Heart left ventricle (tissue), 13 donors: ENCODE measurements at regions not wholly inside any gene's neighbourhood (a gene's known extent, or its start where the extent isn't known, plus 50 kb on each side); places are given as distances from the start of the nearest gene placed in this dataset.

Experiments used
- POLR2A ChIP-seq, 2 donors: fragments of 450-650 bp; IDR thresholded peaks; one replicate each; pipeline ENCODE4 v1.6.1; 2017; ENCODE audit warnings: antibody characterized with exemption in 2 of 2, mild to moderate bottlenecking in 2 of 2, moderate library complexity in 2 of 2
- TF ChIP-seq, protein P1 (sequence below), 12 donors: fragments of 200-600 bp; sonication (generic) in 4 of 12; IDR thresholded peaks; one replicate each; pipeline versions ENCODE4 v1.5.0 to v1.8.0; 2018 to 2022; ENCODE audit warnings: antibody characterized with exemption in 12 of 12, mild to moderate bottlenecking in 5 of 12
- donor health status: ischemic (EF 13 %, LVEDD 7.1; RV severe dilation, severe dysfunction).
- donor health status: DM: no; HTN: yes; CAD: no.
- donor health status: DM: no; HTN: no; CAD: no.
- donor health status: ischemic (EF 25% LVEDD 6.9; RV normal size, moderate dysfunction).
- donor health status: ischemic (EF 25% LVEDD 5.7; RV mildly dilated, moderate dysfunction).
- donor health status: ischemic (EF 35%, LVEDD 5.7; RV mildly dilated, moderate dysfunction).
- donor health status: nonischemic (EF 11% LVEDD 7.7; RV severe dilation, severe dysfunction).
- donor health status: DM: yes; HTN: yes; CAD: no.
- donor health status: PGD.
- donor health status: ischemic (EF 29% LVEDD 5.4; RV normal size, mild dysfunction).
- donor health status: nonischemic (EF 23%, LVEDD 6.1; RV moderate dilation, normal function).

DNA sequence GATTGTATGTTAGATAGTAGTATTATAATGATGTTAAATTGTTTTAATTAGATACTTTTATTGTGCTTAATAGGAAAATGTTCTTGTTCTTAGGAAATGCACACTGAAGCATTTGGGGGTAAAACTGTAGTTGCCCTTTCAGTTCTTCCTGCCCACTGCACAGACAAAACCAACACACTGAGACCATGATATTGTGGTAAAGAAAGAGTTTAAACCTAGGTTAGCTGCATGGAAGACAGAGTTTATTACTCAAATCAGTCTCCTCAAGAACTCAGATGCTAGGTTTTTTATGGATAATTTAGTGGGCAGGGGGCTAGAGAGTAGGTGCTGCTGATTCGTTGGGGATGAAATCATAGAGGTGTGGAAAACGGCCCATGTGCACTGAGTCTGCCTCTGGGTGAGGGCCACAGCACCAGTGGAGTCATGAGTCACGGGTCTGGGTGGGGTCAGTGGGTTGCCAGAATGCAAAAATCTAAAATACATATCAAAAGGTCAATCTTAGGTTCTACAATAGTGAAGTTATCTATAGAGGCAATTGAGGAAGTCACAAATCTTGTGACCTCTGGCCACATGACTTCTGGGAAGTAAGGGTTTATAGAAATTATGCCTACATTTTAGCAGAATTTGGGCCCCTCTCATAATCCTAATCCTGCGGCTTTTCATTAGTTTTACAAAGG is 124.8 kb upstream of the FOXN2 start:
- TF ChIP-seq, protein P1, sequence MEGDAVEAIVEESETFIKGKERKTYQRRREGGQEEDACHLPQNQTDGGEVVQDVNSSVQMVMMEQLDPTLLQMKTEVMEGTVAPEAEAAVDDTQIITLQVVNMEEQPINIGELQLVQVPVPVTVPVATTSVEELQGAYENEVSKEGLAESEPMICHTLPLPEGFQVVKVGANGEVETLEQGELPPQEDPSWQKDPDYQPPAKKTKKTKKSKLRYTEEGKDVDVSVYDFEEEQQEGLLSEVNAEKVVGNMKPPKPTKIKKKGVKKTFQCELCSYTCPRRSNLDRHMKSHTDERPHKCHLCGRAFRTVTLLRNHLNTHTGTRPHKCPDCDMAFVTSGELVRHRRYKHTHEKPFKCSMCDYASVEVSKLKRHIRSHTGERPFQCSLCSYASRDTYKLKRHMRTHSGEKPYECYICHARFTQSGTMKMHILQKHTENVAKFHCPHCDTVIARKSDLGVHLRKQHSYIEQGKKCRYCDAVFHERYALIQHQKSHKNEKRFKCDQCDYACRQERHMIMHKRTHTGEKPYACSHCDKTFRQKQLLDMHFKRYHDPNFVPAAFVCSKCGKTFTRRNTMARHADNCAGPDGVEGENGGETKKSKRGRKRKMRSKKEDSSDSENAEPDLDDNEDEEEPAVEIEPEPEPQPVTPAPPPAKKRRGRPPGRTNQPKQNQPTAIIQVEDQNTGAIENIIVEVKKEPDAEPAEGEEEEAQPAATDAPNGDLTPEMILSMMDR (IDR thresholded peaks at IDR 0.05): no peak
- no peak for TF ChIP-seq POLR2A (IDR thresholded peaks at IDR 0.05)
